Activated CD8-positive, alpha-beta memory T cell treated with anti-CD3 and anti-CD28 coated beads for 36 hours (primary cell): ENCODE measurements at regions not wholly inside any gene's neighbourhood (a gene's known extent, or its start where the extent isn't known, plus 50 kb on each side); places are given as distances from the start of the nearest gene placed in this dataset.

Experiments
- CTCF ChIA-PET: fragments of 350-600 bp; sonication (Branson Sonifier 250); formaldehyde crosslinking; loops from one replicate; lab custom pipeline; 2021; ENCODE audit warnings: antibody characterized with exemption; lab: Charles Lee
- POLR2A ChIA-PET: fragments of 350-600 bp; sonication (Branson Sonifier 250); formaldehyde crosslinking; loops from one replicate; lab custom pipeline; 2021; ENCODE audit warnings: antibody characterized with exemption; lab: Charles Lee

DNA sequence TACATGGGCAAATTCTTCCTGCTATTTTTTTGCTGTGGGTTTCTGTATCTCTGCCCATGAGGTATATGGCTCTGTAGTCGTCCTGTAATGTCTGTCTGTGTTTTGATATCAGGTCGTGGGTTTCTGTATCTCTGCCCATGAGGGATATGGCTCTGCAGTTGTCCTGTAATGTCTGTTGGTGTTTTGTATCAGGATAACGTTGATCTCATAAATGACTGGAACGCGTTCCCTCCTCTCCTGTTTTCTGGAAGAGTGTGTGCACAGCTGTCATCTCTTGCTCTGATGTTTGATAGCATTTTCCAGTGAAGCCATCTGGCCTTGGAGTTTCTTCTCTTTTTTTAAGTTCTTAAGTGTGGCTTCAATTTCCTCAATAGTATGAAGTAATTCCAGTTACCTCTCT, 57.2 kb downstream of the SOX1 start:
- ChIA-PET CTCF (no interaction called here), POLR2A (no interaction called here)

DNA sequence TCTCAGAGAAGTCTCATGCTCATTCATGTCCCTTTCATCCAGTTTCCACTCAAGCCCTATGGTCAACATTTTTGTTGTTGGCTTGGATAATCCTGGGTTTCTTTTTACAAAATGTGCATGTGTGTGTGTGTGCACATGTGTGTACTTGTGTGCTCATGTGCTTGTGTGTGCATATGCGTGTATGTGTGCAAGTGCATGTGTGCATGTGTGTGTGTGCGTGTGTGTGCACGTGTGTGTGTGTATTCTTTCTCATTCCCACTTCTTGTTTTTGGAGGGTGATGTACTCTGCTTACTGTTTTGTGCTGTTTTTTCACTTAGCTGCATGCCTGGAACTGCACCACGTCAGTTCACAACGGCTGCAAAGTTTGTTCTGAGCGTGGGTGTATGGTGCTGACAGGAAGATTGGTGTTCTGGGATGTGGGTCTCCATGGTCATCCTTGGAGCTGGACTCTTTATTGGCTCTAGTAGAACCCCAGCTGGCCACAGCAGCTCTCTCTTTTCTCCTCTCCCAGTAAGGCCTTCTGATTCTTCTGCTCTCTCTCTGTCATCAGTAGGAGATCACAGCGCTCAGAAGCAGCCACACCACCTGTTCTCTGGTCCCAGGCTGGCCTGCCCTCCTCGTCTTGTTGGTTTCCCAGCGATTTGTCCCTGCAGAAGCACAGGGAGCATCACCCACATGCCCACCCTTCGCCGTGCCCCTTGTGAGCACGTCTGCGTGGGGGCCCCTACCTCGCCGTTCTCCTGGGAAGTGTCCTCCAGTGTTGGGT, 60.8 kb downstream of the SOX1 start:
- ChIA-PET CTCF (no interaction called here), POLR2A (no interaction called here)

DNA sequence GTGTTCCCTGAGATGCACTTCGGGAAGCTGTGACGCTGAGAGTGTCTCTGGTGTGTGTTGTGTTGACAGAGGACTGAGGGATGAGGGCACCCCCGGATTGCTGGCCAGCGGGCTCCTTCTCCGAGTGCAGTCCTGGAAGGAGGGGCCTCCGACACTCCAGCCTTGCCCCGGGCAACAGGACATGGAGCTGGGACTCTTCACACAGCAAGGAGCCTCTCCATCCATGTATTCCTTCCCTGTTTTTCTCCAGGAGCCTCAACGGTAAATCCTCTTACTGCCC, 61.3 kb downstream of the SOX1 start:
- POLR2A ChIA-PET: no interaction called here
- CTCF ChIA-PET: no interaction called here

DNA sequence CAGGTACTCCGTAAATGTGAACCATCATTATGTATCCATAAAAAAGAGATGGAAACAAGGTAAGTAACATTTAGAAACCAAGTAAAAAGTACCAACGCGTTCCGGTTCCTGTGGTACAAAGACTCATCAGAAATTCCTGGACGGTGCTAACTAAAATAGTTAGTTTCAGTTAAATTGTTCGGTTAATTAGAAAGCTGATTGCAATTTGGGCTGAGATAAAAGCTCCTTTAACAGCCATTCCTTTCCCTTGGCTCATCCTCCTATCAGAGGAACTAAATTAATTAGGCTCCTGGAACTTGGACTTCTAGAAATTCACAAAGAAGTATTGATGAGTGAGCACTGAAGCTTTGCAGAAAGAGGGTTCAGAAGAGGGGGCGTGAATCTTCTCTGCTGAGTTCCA, 63.5 kb downstream of the SOX1 start:
- CTCF ChIA-PET: no interaction called here
- POLR2A ChIA-PET: no interaction called here

DNA sequence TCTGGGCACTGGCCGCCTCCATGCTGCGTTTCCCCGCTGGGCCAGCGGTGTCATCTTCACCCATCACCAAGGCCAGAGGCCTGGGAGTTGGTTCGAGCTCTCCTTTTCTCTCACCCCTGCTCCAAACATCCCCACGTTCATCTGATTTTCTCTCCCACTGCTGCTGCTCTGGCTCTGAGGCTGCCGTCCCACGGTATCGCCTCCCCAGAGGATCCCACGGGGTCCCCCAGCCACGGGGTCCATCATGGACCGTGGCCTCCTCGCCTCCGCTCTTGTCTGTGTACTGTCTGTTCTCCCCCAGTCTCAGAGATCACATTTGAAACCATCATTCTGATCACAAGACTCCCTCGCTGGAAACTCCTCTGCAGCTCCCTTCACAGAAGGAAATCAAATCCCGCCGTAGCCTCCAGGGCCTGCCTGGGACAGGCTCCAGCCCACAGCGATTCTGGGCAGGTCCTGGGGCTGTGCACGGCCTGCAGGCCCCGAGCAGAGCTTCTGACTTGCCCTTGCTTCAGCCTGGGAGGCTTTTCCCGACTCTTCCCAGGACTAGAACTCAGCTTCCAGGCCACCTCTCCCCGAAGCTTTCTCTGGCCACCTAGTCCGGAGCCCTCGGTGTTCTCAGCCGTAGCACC, 64.2 kb downstream of the SOX1 start:
- ChIA-PET POLR2A (no interaction called here), CTCF (no interaction called here)

DNA sequence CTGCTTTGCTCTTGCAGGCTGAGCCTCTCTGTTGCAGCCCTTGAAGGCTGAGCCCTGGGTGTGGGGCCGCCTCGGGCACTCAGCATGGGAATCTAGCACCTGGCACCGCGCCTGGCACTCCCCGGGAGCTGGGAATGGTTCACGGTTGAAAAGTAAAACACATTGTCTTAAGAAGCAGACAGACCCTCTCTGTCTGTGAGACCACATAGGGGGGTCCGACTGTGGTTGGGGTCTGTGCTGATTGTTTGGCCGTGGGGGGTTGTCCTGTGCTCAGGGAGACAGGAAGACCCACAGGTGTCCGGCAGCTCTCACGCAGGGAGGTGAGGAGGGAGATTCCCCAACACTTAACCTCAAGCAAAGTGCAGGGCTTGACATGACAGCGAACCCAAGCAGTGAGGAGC, 64.8 kb downstream of the SOX1 start:
- CTCF ChIA-PET: interaction anchor here (1.0 kb wide), 1 partner anchor 21 kb away, joined by 3 read pairs; no protein-coding TSS in a partner anchor
- POLR2A ChIA-PET: no interaction called here

DNA sequence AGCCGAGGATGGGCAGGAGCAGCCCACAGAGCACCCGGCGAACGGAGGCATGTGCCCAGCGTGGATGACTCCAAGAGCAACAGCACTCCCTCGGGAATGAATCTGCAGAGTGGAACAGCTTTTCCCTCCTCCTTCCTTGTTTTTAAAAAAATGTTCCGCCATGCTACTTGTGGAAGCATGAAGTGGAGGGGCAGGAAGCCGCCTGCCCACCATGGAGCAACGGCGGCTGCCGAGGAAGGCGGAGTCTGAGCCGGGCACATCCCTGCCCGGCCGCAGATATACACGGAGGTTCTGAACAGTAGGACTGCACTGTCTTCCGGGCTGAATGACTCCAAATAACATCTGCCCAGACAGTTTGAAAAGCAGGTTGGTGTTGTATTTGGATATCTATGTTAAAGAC, 65.2 kb downstream of the SOX1 start:
- ChIA-PET POLR2A (no interaction called here), CTCF (interaction anchor here (1.0 kb wide), 1 partner anchor 22 kb away, joined by 3 read pairs; no protein-coding TSS in a partner anchor)

DNA sequence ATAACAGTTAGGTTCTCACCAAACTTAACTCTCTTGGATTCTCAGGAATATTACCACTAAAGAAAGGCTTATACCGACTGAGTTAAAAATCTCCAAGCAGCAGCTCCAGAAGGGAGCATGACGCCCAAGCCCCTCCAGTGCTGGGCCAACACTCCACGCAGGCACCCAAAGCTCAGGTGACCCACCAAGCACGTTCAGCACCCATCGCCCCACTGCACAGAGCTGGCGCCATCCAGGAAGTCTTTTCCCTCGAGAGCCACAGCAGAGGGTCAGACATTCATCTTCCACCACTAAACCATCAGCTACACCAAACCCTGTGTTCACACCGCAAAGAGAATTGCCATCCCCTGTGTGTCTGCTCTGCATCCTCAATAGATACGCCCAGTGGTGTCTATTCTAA, 65.7 kb downstream of the SOX1 start:
- POLR2A ChIA-PET: no interaction called here
- CTCF ChIA-PET: interaction anchor here (1.0 kb wide), 1 partner anchor 22 kb away, joined by 3 read pairs; no protein-coding TSS in a partner anchor

DNA sequence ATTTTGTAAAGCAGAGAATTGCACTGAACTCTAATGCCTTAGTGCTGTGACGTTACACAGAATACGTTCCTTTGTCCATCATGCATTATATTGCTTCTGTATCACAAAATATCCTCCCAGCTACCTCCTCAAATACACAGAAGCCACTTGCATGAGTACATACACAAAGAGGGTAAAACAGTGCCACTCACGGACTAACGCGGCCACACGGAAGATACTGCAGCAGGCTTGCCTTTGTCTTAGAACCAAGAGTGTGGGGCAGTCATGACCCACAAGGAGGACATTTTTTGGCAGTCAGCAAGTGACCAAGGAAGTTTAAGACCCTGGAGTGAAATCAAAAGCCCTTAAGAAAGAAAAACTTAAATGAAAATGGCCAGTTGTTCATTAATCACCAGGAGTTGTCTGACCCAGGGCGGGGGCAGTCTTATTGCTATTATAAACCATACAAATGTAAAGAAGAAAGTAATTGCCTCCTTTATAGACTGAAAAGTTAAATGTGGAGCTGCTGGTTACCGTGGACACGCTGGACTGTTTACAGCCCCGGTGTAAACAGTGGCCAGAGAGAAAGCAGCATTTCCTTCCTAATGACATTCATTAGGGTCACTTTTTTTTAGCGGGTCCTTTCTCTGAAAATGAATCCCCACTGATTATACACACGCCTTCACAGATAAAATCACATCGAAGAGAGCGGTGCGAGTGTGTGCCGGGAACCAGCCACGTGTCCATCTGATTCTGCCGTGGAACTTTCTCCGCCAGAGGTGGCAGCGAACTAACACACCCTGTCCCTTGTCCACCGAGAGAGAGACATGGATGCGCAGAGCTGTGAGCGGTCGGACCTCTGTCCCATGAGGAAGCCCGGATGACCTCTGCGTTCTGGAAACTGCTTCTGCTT, 66.8 kb downstream of the SOX1 start:
- POLR2A ChIA-PET: no interaction called here
- CTCF ChIA-PET: no interaction called here

DNA sequence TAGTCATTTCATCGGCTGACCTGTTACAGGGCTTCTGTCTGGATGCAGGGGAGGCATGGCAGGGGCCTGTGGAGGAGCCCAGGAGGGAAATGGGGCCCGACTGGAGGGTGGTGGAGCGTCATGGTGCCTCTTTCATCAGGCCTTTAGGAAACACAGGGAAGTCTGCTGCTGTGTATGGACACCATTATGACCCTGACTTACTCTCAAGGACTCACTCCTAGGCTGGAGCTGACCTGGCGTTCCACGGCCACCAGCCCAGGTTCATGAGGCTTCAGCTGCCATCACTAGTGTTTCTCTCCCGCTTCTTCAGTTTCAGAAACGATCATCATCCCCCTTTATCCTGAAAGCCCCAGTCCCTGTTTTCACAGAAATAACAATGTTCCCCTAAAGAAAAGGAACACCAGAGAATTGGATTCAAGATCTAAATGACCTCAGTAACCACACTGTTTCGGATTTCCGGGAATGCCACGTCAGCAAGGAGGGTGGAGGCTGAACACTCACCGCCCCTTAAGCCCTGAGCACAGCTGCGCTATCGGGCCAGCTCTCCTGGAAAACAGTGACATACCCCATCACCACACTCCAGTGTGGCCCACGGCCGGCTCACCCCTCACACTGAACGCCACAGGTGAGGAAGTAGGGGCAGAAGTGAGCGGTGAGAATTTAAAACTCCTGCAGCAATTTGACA, 67.6 kb downstream of the SOX1 start:
- ChIA-PET POLR2A (no interaction called here), CTCF (no interaction called here)

DNA sequence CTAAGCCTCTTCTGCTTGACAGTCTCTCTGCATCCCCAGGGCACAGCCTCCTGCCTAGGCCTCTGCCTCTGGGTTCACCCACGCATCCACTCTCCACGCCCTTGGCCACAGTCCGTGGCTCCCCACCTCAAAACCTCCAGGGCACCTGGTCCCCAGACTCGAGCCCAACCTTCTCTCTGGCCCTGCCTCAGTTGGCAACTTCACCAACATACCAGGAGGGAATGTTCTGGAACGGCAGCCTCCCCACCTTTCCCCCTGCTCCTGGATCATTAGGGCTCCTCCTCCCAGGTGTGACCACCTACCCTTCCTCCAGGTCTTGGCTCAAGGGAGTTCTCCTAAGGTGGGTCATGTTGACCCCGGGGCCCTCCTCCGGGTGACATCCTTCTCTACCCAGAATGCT, 69.1 kb downstream of the SOX1 start:
- POLR2A ChIA-PET: no interaction called here
- CTCF ChIA-PET: no interaction called here

DNA sequence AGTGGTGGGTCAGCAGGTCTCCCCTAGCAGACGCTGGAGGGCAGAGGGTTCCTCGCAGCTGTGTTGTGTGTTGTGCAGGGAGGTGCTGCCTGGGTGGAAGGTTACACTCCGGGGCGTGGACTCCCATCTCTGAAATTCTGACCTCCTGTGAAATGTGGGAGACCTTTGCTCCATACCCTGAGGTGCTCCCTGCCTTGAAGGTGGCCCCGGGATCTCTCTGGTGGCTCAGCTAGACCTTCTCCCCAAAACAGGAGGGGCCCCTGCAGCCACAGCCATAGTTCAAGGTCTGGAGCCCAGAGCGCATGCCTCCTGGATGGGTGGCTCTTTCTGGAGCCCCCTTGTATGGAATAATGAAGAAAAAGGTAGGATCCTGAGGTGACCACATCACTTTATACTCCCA, 70.2 kb downstream of the SOX1 start:
- ChIA-PET CTCF (no interaction called here), POLR2A (no interaction called here)

DNA sequence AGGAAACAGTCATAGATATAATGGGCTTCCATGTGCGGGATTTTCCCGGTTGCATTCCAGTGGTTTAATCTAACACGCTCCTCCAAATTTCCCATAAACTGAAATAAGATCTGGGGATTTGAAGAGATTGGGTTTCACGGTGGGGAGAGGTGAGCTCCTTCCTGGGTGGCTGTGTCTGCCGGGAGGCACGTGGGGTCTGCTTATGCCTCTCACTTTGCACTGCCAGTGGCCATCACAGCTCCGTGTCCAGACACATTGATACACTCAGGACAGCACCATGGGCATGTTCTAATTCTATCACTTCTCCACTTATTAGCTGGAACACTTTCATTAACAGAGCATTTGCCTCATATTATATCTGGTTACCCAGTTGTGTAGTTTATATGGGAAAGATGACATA, 73.4 kb downstream of the SOX1 start:
- POLR2A ChIA-PET: no interaction called here
- CTCF ChIA-PET: no interaction called here

DNA sequence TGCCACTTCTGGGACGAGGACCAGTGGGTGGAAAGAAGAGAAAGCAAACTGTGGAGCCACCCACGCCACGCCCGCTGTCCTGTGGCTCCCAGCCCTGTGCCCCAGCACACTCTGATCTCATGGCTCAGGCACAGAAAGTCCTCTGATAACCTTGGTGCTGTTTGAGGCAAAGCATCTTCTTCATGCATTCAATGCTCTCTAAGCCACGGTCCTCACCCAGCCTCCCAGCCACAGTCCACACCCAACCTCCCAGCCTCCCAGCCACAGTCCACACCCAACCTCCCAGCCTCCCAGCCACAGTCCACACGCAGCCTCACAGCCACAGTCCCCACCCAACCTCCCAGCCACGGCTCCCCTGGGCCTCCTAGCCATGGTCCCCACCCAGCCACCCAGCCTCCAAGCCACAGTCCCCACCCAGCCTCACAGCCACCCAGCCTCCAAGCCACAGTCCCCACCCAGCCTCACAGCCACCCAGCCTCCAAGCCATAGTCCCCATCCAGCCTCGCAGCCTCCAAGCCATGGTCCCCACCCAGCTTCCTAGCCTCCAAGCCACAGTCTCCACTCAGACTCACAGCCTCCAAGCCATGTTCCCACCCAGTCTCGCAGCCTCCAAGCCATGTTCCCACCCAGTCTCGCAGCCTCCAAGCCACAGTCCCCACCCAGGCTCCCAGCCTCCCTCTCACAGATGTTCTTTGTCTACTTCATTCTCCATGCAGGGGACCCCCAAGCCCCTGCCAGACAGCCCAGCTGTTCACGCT, 74.9 kb downstream of the SOX1 start:
- ChIA-PET CTCF (no interaction called here), POLR2A (no interaction called here)

DNA sequence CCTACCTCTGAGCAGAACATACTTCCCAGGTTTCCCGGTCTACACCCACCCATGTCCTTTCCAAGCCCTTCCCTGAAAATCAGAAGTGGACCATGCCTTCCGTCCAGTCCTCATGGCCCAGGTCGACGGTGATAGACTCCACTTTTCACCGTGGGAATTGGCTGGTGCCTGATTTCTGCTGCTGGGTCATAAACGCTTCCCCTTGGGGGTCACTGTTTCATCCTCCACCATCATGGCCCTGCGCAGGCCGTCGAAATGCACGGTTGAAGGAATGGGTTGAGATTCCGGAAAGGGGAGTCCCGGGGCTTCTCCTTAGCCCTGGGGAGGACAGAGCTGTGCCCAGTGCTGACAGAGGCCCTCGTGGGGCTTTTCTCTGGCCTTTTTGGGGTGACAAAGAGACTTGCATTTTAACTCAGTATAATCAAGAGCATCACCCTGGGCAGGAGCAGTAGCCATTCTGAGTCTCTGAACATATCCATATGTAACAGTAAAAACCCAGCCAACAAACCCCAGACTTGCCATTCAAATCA, 75.5 kb downstream of the SOX1 start:
- ChIA-PET CTCF (no interaction called here), POLR2A (no interaction called here)

DNA sequence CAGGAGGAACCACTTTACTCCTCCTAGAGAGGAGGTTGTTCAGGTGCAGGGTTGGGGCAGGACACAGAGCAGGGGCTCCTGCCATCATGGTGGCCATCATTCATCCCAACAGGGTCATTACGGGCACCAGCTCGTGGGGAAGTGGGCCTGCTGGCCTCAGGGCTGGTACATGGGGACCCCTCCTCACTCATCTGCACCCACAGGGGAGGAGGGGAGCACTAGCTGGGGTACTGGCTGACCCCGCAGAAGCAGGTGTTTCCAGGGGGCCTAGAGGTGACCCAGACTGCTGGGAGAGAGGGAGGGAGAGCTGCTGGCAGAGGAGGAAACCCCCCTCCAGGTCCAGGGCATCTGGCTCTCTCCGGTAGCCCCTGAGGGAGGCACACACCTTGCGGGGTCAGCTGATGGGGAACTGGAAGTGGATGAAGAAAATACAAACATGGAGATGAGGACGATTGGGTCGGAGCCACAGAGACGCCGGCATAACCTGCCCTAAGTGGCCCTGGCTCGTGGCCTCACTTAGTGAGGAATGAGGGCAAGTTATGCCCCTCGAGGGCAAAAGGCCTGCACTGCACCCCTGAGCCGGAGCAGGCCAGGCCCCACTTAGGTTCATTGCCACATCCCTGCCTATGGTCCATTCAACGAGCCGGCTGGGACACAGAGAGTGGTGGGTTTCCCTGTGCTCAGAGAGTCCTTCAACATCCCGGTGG, 76.2 kb downstream of the SOX1 start:
- POLR2A ChIA-PET: no interaction called here
- CTCF ChIA-PET: no interaction called here

DNA sequence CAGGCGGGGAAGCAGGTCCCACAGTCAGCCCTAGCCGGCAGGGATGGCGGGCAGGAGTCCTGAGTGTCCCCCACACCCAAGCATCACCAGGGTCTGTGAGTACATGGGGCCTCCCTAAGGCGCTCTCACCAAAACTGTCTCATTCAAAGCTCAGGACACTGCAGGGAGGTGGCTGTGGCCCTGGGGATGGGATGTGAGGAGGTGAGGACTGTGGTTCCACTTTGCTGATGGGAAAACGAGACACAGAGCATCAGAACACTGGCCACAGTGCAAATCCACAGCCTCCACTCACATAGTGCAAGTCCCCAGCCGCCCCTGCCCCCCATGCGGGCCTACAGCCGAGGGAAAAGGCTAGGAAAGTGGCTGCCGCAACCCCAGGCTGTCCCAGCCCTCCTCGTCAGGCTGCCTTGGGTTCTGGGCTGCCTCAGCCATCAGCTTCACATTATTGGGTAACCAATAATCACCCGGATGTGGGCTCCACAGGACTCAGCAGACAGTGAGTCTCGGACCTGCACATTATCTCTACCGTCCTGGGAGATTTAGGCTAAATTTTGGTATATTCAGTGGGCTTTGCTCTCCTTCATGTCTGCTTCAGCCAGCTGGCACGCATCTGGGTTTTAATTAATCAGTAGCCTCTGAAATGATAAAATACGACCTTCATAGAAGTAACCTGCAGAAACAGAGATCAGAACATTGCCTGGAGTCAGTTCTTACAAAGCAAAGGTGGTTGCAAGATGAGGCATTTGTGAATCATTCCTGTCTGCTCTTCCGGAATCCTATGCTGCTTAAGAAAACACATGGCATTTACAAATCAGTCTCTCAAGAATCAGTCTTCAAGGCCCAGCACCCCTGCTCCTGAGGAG, 77.0 kb downstream of the SOX1 start:
- ChIA-PET CTCF (no interaction called here), POLR2A (no interaction called here)
